ENCODE measurements at regions not wholly inside any gene's neighbourhood (a gene's known extent, or its start where the extent isn't known, plus 50 kb on each side); places are given as distances from the start of the nearest gene placed in this dataset.

DNA sequence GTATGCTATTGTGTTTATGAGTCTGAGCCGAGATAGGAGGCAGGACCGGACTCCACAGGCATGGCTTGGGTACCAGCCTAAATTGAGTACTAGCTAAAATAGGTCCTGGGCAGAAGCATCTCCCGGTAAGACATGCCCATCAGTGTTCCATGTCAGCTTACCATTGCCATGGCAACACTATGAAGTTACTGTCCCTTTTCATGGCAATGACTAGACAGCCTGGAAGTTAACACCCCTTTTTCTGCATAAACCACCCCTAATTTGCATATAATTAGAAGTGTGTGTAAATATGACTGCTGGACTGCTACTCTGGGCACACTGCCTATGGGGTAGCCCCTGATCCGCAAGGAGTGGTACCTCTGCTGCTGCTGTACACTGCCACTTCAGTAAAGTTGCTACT, 1005.1 kb upstream of the FAM98A start:
- H3K27me3 Mint-ChIP-seq, result no peaks in the 10 kb centered on the region
- intact Hi-C loops (cut with DNase I, micrococcal nuclease), result no loop called here
- no peak for ATAC-seq (ENCODE audit: poor library complexity)

GRCh38 chr2:34602262-34602661, 1003.2 kb upstream of the FAM98A start:
- ChIA-PET CTCF (no interaction called here), POLR2A (no interaction called here)
- no peak for ATAC-seq (ENCODE audit: poor library complexity)
- no peaks in the 10 kb centered on the region for H3K4me1 Mint-ChIP-seq (ENCODE audit: low read depth)
- H3K4me3 Mint-ChIP-seq, result no peak overlapping the region
- no peak overlapping the region for H3K27ac ChIP-seq (ENCODE audit: low read depth in 1 of 2, low read length in 2 of 2)
- peaks cover 10% of the 10 kb centered on the region for H3K9me3 Mint-ChIP-seq
- DNase-seq, result no peak
- H3K4me1 ChIP-seq (ENCODE audit: insufficient read depth, low read length), result no peaks in the 10 kb centered on the region
- H3K4me3 ChIP-seq (ENCODE audit: low read length), result no peak overlapping the region
- TF ChIP-seq, protein P1, sequence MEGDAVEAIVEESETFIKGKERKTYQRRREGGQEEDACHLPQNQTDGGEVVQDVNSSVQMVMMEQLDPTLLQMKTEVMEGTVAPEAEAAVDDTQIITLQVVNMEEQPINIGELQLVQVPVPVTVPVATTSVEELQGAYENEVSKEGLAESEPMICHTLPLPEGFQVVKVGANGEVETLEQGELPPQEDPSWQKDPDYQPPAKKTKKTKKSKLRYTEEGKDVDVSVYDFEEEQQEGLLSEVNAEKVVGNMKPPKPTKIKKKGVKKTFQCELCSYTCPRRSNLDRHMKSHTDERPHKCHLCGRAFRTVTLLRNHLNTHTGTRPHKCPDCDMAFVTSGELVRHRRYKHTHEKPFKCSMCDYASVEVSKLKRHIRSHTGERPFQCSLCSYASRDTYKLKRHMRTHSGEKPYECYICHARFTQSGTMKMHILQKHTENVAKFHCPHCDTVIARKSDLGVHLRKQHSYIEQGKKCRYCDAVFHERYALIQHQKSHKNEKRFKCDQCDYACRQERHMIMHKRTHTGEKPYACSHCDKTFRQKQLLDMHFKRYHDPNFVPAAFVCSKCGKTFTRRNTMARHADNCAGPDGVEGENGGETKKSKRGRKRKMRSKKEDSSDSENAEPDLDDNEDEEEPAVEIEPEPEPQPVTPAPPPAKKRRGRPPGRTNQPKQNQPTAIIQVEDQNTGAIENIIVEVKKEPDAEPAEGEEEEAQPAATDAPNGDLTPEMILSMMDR (IDR thresholded peaks at IDR 0.05), result no peak
- no peaks in the 10 kb centered on the region for H3K27me3 ChIP-seq (ENCODE audit: control insufficient read depth in 1 of 2, insufficient read depth in 2 of 2, low read length in 2 of 2)
- intact Hi-C loops (cut with DNase I, micrococcal nuclease), result no loop called here
- peaks cover 0 to 4% of the 10 kb centered on the region in 2 experiments for H3K9me3 ChIP-seq (ENCODE audit: control insufficient read depth in 1 of 2, insufficient read depth in 1 of 2, low read length in 2 of 2)
- no peak overlapping the region for H3K27ac Mint-ChIP-seq
- no peaks in the 10 kb centered on the region for H3K36me3 Mint-ChIP-seq (ENCODE audit: low read depth)
- H3K27me3 Mint-ChIP-seq, result no peaks in the 10 kb centered on the region
- H3K36me3 ChIP-seq (ENCODE audit: insufficient read depth, low read length), result no peaks in the 10 kb centered on the region

More for the DNA sequence above, 1005.1 kb upstream of the FAM98A start:
- H3K9me3 Mint-ChIP-seq, result peaks cover 14% of the 10 kb centered on the region
- no peak overlapping the region for H3K27ac Mint-ChIP-seq
- no peaks in the 10 kb centered on the region for H3K4me1 Mint-ChIP-seq (ENCODE audit: low read depth)
- Histone ChIP-seq H3K27me3 (ENCODE audit: control insufficient read depth in 1 of 2, insufficient read depth in 2 of 2, low read length in 2 of 2) (no peaks in the 10 kb centered on the region), H3K36me3 (ENCODE audit: insufficient read depth, low read length) (no peaks in the 10 kb centered on the region), H3K27ac (ENCODE audit: low read depth in 1 of 2, low read length in 2 of 2) (no peak overlapping the region), H3K9me3 (ENCODE audit: control insufficient read depth in 1 of 2, insufficient read depth in 1 of 2, low read length in 2 of 2) (peaks cover 0 to 4% of the 10 kb centered on the region in 2 experiments), H3K4me1 (ENCODE audit: insufficient read depth, low read length) (no peaks in the 10 kb centered on the region), H3K4me3 (ENCODE audit: low read length) (no peak overlapping the region)
- no peak for DNase-seq
- TF ChIP-seq, protein P1 (IDR thresholded peaks at IDR 0.05), result no peak
- H3K4me3 Mint-ChIP-seq, result no peak overlapping the region
- H3K36me3 Mint-ChIP-seq (ENCODE audit: low read depth), result no peaks in the 10 kb centered on the region
- POLR2A ChIA-PET, result no interaction called here
- CTCF ChIA-PET, result no interaction called here

DNA sequence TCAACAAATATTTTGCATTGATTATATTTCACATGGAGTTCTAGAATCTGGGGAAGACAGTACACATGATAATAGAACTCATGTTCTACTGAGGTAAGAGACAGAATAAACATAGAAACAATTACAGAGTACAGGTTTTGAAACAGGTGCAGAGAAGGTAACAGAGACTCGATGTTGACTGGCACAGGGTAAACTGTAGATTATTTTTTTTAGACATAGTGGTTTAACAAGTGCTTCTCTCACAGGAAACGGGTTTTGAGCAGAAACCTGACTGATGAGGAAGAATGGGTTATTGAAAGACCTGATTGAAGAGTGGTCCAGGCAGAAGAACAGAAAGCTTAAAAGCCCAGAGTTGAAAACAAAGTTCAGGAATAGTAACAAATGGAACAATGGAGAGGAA, 1002.5 kb upstream of the FAM98A start:
- no peak overlapping the region for H3K27ac Mint-ChIP-seq
- intact Hi-C loops (cut with DNase I, micrococcal nuclease), result no loop called here
- ChIA-PET POLR2A (no interaction called here), CTCF (no interaction called here)
- H3K9me3 Mint-ChIP-seq, result peaks cover 10% of the 10 kb centered on the region
- H3K4me1 Mint-ChIP-seq (ENCODE audit: low read depth), result no peaks in the 10 kb centered on the region
- TF ChIP-seq, protein P1 (IDR thresholded peaks at IDR 0.05), result no peak
- no peak overlapping the region for H3K4me3 Mint-ChIP-seq
- Histone ChIP-seq H3K27me3 (ENCODE audit: control insufficient read depth in 1 of 2, insufficient read depth in 2 of 2, low read length in 2 of 2) (no peaks in the 10 kb centered on the region), H3K27ac (ENCODE audit: low read depth in 1 of 2, low read length in 2 of 2) (no peak overlapping the region), H3K4me1 (ENCODE audit: insufficient read depth, low read length) (no peaks in the 10 kb centered on the region), H3K9me3 (ENCODE audit: control insufficient read depth in 1 of 2, insufficient read depth in 1 of 2, low read length in 2 of 2) (peaks cover 0 to 4% of the 10 kb centered on the region in 2 experiments), H3K36me3 (ENCODE audit: insufficient read depth, low read length) (no peaks in the 10 kb centered on the region), H3K4me3 (ENCODE audit: low read length) (no peak overlapping the region)
- no peak for ATAC-seq (ENCODE audit: poor library complexity)
- no peak for DNase-seq
- no peaks in the 10 kb centered on the region for H3K27me3 Mint-ChIP-seq
- H3K36me3 Mint-ChIP-seq (ENCODE audit: low read depth), result no peaks in the 10 kb centered on the region

Data from CD4-positive, alpha-beta T cell (primary cell).